GM21447 (cell line): ENCODE measurements at regions not wholly inside any gene's neighbourhood (a gene's known extent, or its start where the extent isn't known, plus 50 kb on each side); places are given as distances from the start of the nearest gene placed in this dataset.
"Not testable (repeated sequence)": the region's sequence is repeated elsewhere in the genome, so short reads cannot be mapped to it uniquely, and the experiment has no call there.

Experiments
- ATAC-seq: cut with Tn5 transposase; IDR thresholded peaks from one replicate; pipeline ENCODE4 v1.9.1; 2021; ENCODE audit not compliant: unreplicated experiment

- no peak for ATAC-seq
These were observed 992.6 kb downstream of the PCDH9 start for GRCh38 chr13:66237411-66238062.

GRCh38 chr13:66234159-66234558 lies 996.0 kb downstream of the PCDH9 start:
- no peak for ATAC-seq

- not testable (repeated sequence) for ATAC-seq
These were observed 998.2 kb downstream of the PCDH9 start for GRCh38 chr13:66231958-66232357.

DNA sequence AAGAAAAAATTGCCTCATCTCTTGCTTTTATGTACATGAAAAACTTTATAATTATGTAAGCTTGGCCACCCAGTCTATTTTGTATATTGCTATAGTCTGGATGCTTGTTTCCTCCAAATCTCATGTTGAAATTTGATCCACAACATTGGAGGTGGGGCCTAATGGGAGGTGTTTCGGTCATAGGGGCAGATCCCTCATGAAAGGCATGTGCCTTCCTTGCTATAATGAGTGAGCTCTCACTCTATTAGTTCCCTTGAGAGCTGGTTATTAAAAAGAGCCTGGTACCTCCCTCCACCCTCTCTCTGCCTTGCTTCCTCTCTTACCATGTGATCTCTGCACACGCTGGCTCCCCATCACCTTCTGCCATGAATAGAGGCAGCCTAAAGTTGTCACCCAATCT lies 1005.1 kb downstream of the PCDH9 start:
- ATAC-seq: no peak

GRCh38 chr13:66224663-66225062 lies 1005.5 kb downstream of the PCDH9 start:
- ATAC-seq: no peak

DNA sequence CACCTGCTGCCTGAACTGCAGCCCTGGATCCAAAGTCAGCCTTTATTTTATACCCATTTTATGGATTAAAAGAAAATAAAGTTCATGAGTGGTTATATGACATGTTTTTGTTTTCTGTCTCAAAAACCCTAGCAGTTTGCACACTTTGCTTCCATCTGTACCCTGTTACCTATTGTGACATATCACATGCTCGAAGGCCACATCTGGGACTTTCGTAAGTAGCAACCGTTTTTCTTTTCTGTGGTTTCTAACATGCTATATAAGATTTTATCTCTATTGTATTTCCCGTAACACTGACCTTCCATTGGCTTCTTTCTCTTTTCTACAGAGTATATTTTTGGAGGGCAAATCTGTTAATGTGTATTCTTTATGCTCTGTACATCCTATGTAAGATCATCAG lies 1007.2 kb downstream of the PCDH9 start:
- ATAC-seq: no peak

- ATAC-seq: no peak
These were observed 1008.0 kb downstream of the PCDH9 start for GRCh38 chr13:66222127-66222526.

- no peak for ATAC-seq
These were observed 1010.6 kb downstream of the PCDH9 start for GRCh38 chr13:66219506-66219905.

- no peak for ATAC-seq
These were observed 1011.6 kb downstream of the PCDH9 start for GRCh38 chr13:66218583-66218982.

DNA sequence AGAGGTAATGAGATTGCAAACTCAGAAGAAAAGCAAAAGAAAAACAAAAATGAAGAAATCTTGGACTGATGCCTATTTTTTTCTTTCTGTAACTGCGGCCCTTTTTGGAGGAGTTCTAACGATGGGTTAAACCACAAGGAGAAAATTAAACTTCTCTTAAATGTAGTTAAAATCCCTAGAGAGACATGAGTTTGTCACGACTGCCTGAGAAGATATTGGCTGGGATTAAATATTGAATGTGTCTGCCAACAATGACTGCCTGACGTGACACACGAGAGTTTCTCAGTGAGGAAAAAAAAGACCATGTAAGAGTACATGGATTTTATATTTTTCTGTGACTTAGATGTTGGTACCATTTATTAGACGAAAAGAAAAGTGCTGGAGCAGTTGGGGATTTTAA lies 1013.4 kb downstream of the PCDH9 start:
- no peak for ATAC-seq

- ATAC-seq: no peak
These were observed 1015.7 kb downstream of the PCDH9 start for GRCh38 chr13:66214467-66214866.

GRCh38 chr13:66212511-66212910 lies 1017.6 kb downstream of the PCDH9 start:
- no peak for ATAC-seq

DNA sequence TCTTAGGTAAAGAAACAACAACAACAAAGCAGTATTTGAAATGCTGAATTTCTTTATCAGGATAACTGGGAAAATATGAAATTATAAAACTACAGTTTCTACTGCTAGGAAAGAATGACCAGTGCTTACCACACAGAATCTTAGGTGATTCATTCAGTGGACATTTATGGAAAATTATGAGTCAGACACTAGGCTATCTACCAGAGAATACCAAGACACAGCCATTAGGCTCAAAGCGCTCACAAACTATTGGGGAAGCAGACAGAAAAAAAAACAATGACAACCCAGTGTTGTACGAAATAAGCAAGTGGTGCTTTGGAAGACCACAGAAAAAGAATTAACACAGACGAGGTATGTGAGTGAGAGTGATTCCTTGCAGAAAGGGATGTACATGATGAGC lies 1019.5 kb downstream of the PCDH9 start:
- ATAC-seq: no peak

DNA sequence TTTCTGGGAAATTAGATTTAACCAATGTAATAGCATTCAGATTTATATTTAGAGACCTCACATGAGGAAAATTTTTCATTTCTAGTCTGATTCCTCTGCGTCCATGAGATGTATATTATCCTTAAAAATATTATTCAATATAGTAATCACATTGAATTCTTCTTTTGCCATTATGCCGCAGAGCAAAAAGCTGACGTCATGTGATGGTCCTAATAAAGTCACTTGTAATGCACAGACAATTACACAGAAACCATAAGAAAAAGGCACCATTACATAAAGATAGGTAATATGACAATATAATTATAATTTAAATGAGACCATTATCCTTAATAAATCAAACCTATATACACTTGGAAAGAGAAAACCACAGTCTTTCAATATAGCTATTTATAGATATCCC lies 1021.5 kb downstream of the PCDH9 start:
- ATAC-seq: no peak

DNA sequence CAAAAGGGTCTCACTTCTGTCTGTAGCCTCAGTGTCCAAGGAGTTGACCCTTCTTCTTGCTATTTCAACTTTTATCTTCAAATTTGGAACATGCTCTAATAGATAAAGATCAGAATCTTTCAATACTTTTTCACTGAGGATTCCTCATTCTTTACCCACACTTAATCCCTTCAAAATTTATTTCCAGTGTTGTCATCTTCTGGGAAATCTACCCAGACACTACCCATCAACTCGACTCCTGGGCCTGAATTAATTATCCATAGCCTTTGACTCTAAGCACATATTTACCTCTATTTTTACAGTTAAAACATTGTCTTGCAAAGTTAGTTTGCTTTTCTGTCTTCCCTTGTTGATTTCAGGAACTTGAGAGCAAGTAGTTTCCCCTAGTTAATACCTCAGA lies 1022.5 kb downstream of the PCDH9 start:
- ATAC-seq: no peak

DNA sequence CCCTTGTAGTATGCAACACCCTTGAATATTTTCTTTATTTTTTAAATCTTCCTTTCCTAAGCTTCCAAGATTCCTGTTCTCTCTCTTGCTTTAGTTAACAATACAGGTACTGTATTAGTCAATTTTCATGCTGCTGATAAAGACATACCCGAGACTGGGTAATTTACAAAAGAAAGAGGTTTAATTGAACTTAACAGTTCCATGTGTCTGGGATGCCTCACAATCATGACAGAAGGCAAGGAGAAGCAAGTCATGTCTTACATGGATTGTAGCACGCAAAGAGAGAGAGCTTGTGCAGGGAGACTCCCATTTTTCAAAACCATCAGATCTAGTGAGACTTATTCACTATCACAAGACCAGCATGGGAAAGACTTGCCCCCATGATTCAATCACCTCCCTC lies 1024.3 kb downstream of the PCDH9 start:
- ATAC-seq: no peak

DNA sequence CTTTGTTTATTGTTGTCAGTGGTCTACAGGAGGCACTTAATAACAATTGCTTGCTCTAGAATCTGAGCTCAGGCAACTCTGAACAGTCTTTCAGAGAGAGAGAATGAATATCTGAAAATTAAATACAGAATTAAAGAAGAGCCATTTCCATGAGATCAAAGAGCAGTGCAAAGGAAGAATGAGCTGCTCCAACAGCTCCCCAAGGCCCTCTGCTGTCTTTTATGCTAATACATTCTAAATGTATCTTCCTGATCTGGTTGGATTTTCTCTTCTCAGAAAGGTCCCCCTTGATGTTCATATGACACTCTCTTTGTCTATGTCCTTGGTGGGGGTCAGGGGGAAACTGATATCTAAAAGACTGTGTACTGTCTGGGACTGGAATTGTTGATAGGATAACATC lies 1029.6 kb downstream of the PCDH9 start:
- no peak for ATAC-seq

- ATAC-seq: no peak
These were observed 1034.9 kb downstream of the PCDH9 start for GRCh38 chr13:66195238-66195637.

- no peak for ATAC-seq
These were observed 1040.2 kb downstream of the PCDH9 start for GRCh38 chr13:66189986-66190385.

GRCh38 chr13:66180836-66181235 lies 1049.3 kb downstream of the PCDH9 start:
- no peak for ATAC-seq

- no peak for ATAC-seq
These were observed 1058.2 kb downstream of the PCDH9 start for GRCh38 chr13:66171920-66172319.

DNA sequence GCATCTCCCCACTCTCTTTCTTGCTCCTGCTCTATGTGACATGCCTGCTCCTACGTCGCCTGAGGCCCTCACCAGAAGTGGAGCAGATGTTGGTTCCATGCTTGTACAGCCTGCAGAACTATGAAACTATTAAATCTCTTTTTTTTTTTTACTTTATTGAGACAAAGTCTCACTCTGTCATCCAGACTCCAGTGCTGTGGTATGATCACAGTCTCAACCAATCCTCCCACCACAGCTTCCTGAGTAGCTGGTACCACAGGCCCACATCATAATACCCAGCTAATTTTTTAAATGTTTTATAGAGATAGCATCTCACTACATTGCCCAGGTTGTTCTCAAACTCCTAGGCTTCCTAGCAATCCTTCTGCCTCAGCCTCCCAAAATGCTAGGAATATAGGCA lies 1067.7 kb downstream of the PCDH9 start:
- ATAC-seq: no peak

DNA sequence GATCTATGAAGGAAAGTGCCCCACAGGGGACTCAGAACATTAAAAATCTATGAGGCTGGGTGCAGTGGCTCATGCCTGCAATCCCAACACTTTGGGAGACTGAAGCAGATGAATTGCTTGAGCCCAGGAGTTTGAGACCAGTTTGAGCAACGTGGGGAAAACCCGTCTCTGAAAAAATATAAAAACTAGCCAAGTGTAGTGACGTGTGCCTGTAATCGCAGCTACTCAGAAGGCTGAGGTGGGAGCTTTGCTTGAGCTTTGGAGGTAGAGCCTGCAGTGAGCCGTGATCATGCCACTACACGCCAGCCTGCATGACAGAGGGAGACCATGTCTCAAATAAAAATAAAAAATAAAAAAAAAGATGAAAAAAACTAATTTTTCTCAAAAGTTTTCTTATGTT lies 1070.6 kb downstream of the PCDH9 start:
- no peak for ATAC-seq
